NCI-H69 (cell line): ENCODE measurements at regions not wholly inside any gene's neighbourhood (a gene's known extent, or its start where the extent isn't known, plus 50 kb on each side); places are given as distances from the start of the nearest gene placed in this dataset.

ENCODE experiments used
- DNase-seq: peaks from one replicate; lab custom pipeline; 2025; lab: John Stamatoyannopoulos, UW

- DNase-seq = peak; percentile 98
Observed at GRCh38 chr13:50576156-50576555, 267.3 kb downstream of the DLEU7 start.

GRCh38 chr13:50577806-50578205 lies 265.7 kb downstream of the DLEU7 start:
- peak; percentile 87 for DNase-seq

GRCh38 chr13:50580684-50581305 lies 262.7 kb downstream of the DLEU7 start:
- DNase-seq = no peak

- DNase-seq = no peak
Observed at GRCh38 chr13:50581586-50582196, 261.8 kb downstream of the DLEU7 start.

GRCh38 chr13:50584856-50585580 lies 258.5 kb downstream of the DLEU7 start:
- DNase-seq = no peak

GRCh38 chr13:50585674-50586413 lies 257.6 kb downstream of the DLEU7 start:
- DNase-seq = no peak

- no peak for DNase-seq
Observed at GRCh38 chr13:50586414-50587083, 256.9 kb downstream of the DLEU7 start.

GRCh38 chr13:50587115-50587514 lies 256.4 kb downstream of the DLEU7 start:
- no peak for DNase-seq

GRCh38 chr13:50587645-50588373 lies 255.7 kb downstream of the DLEU7 start:
- no peak for DNase-seq

- no peak for DNase-seq
Observed at GRCh38 chr13:50588491-50589130, 254.9 kb downstream of the DLEU7 start.

GRCh38 chr13:50589139-50589538 lies 254.4 kb downstream of the DLEU7 start:
- peak; percentile 57 for DNase-seq

- DNase-seq = no peak
Observed at GRCh38 chr13:50589651-50590054, 253.8 kb downstream of the DLEU7 start.

GRCh38 chr13:50592412-50593155 lies 250.9 kb downstream of the DLEU7 start:
- peak; percentile 9 for DNase-seq

GRCh38 chr13:50593207-50593606 lies 250.3 kb downstream of the DLEU7 start:
- no peak for DNase-seq

- peak; percentile 50 for DNase-seq
Observed at GRCh38 chr13:50594276-50595051, 249.0 kb downstream of the DLEU7 start.

- no peak for DNase-seq
Observed at GRCh38 chr13:50595196-50595595, 248.3 kb downstream of the DLEU7 start.

- DNase-seq = no peak
Observed at GRCh38 chr13:50596156-50596555, 247.3 kb downstream of the DLEU7 start.

- peak; percentile 6 for DNase-seq
Observed at GRCh38 chr13:50596776-50597203, 246.7 kb downstream of the DLEU7 start.

GRCh38 chr13:50598338-50598737 lies 245.2 kb downstream of the DLEU7 start:
- DNase-seq = peak; percentile 10
